Activated T-cell treated with anti-CD3 and anti-CD28 coated beads, Interleukin-2, amount 50 U/mL, for 1 hour (primary cell): ENCODE measurements at regions not wholly inside any gene's neighbourhood (a gene's known extent, or its start where the extent isn't known, plus 50 kb on each side); places are given as distances from the start of the nearest gene placed in this dataset.

Experiments
- DNase-seq: peaks from one replicate; pipeline ENCODE4 v3.0.0-alpha.2; 2020

DNA sequence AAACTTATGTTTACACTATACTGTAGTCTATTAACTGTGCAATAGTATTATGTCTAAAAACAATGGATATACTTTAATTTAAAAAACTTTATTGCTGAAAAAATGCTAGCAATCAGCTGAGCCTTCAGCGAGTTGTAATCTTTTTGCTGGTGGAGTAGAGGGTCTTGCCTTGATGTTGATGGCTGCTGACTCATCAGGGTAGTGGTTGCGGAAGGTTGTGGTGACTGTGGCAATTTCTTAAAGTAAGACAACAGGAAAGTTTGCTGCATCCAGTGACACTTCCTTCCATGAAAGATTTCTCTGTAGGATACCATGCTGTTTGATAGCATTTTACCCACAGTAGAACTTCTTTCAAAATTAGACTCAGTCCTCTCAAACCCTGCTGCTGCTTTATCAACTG is 234.7 kb upstream of the CSF3R start:
- DNase-seq: no peak

GRCh38 chr1:36715797-36716196 is 233.1 kb upstream of the CSF3R start:
- DNase-seq: no peak

GRCh38 chr1:36714301-36714700 is 231.6 kb upstream of the CSF3R start:
- no peak for DNase-seq

GRCh38 chr1:36711480-36711879 is 228.8 kb upstream of the CSF3R start:
- no peak for DNase-seq

DNA sequence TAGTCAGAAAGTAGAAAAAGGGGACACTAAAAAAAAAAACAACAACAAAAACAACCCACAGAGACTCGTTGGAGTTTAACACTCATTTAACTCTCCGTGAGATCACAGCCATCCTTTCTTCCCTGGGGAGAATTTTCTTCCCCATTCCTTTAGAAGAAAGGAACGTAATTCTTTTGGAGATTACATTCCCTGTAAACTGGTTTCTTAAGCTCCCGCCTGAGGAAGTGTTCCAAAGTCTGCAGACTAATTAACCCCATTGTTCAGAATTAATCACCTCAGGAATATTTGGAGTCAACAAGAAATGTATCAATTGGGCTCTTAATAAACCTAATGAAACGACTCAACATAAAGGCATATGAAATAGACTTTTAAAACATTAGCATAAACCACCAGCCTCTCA is 228.2 kb upstream of the CSF3R start:
- DNase-seq: no peak

DNA sequence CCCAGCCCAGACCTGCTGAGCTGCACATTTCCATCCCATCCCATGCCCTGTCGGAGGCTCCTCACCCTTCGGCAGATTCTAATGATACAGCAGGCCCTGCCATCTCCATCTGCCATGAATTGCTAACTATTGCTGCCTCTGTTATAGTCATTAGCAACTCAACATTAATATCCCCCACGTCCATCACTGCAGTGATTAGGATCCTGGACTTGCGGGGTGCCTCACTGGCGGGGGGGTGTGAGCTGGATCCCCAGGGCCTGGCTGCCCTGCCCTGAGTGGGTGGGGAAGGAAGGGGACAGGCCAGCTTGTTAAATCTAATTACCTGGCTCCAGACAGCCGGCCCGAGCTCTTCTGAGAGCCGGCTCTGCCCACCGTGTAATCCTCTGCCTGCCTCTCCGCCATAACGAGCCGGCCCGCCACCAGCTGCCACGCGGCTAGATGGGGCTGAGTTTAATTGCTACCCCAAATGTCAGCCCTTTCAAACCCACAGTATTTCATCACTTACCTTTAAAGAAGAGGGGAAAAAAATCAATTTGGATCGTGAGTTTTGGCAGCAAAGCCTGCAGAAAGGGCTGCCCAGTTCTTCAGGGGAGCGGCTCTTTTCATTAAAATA is 227.3 kb upstream of the CSF3R start:
- no peak for DNase-seq

GRCh38 chr1:36708587-36708986 is 225.9 kb upstream of the CSF3R start:
- DNase-seq: no peak

GRCh38 chr1:36707221-36707620 is 224.5 kb upstream of the CSF3R start:
- DNase-seq: no peak

- DNase-seq: no peak
These were observed 223.7 kb upstream of the CSF3R start for GRCh38 chr1:36706416-36706815.

DNA sequence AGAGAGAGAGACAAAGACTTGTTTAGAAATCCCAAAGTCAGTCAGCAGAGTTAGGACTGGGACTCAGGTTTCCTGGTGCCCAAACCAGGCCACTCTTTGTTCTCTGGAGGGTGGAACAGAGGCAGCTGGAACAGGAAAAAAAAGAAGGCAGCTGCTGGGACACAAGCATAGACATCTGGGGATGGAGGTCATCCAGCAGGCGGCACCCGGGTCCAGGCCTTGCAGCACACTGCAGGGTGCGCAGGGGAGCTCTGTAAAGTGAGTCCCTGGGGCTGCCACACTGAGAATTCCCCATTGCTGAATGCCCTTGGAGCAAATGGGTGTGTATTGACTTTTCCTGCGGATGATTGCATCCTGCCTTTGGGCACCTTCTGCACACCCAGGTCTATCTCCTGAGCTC is 222.9 kb upstream of the CSF3R start:
- DNase-seq: no peak

- peak; percentile 43 for DNase-seq
These were observed 221.0 kb upstream of the CSF3R start for GRCh38 chr1:36703526-36704208.

GRCh38 chr1:36702963-36703362 is 220.2 kb upstream of the CSF3R start:
- no peak for DNase-seq

GRCh38 chr1:36699113-36699911 is 216.6 kb upstream of the CSF3R start:
- no peak for DNase-seq

DNA sequence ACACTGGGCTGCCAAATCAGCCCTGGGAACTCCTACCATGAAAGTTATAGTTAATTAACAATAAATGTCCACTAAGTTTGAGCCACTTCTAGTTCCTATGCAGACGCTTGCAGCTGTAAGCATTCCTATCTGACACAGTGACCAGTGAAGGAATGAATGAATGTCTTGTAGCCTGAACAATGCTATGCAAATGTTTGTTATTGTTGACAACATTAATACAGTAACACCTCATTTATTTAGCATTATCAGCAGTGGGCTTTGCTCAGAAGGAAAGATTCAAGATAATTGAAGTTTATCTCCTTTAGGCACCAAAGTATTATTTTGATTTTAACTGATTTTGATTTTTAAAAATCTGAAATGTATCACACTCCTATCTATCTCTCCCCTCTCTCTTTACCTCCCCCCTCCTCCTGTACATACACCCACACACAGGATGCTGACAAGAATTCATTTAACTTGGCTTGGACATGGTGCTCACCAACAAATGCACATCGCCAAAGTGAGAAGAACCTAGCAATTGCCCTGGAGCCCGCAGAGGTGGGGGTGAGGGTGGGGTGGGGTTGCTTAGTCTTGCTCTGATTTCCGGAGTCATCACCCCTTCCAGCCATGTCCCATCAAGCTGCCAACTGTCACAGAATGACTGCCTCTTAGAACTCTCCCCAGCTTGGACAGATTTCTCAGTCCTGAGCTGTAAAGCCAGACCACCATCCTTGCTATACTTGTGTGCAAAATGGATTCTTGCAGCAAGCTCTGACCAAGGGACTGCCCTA is 215.3 kb upstream of the CSF3R start:
- DNase-seq: no peak

- DNase-seq: no peak
These were observed 213.7 kb upstream of the CSF3R start for GRCh38 chr1:36696261-36696940.

DNA sequence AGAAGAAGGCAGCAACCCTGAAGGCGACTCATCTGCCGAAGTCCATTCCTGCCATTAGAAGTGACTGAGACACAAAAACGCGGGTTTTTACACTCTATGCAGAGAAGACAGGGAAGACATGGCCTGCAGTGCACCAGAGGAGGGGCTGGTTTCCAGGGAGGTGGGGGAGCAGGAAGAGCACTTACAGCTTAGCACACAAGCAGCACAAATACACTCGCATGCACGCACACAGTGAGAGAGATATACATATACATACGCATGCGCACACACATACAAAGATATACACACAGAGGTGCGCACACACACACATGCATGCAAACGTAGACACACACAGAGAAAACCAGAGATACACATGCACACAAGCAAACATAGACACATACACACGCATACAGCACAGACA is 210.9 kb upstream of the CSF3R start:
- DNase-seq: no peak

- DNase-seq: no peak
These were observed 210.4 kb upstream of the CSF3R start for GRCh38 chr1:36693161-36693525.

GRCh38 chr1:36692465-36693160 is 209.9 kb upstream of the CSF3R start:
- DNase-seq: no peak

DNA sequence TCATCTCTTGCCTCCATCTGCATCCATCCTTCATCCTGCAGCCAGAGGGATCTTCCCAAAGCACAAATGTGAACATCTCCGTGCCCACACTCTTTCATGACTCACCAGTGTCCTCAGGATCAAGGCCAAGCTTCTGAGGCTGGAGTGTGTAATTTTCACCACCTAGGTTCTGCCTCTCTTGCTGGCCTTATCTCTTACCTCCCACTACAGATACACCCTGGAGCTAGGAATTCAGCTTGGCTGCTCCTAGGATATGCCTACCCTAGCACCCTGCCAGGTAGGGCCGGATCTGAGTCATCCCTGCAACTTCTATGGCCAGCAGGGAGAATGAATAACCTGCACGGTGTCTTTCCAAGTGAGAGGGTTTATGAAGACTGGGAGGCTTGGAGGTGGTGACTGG is 208.7 kb upstream of the CSF3R start:
- DNase-seq: no peak

DNA sequence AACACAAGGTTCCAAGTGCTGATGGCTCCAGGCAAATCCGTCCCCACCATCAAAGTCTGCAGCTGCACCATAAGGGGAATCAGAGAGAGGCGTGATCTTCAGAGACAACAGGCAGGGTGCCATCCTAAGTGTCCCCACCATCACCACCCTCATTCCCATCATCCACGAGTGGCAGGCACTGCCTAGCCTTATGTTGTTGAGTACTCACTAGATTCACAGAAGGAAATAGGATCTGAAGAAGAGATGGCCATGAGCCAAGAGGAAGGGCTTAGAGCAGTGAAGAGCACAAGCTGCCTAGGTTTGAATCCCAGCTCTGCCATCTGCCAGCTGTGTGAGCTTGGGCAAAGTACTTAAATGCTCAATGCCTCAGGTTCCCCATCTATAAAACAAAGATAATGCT is 207.3 kb upstream of the CSF3R start:
- DNase-seq: no peak

DNA sequence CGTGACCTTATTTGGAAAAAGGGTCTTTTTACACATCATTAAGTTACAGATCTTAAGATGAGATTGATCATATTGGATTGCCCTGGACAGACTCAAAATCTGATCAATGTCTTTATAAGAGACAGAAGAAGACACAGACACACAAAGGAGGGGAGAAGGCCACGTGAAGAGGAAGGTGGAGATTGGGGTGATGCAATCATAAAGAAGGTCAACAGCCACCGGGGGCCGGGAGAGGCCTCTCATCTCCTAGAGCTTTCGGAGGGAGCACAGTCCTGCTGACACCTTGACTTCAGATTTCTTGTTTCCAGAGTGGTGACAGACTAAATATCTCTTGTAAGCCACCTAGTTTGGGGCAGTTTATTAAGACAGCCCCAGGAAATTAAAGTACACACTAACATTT is 204.6 kb upstream of the CSF3R start:
- no peak for DNase-seq

- no peak for DNase-seq
These were observed 193.3 kb upstream of the CSF3R start for GRCh38 chr1:36675931-36676562.
